ENCODE measurements at regions not wholly inside any gene's neighbourhood (a gene's known extent, or its start where the extent isn't known, plus 50 kb on each side); places are given as distances from the start of the nearest gene placed in this dataset.

DNA sequence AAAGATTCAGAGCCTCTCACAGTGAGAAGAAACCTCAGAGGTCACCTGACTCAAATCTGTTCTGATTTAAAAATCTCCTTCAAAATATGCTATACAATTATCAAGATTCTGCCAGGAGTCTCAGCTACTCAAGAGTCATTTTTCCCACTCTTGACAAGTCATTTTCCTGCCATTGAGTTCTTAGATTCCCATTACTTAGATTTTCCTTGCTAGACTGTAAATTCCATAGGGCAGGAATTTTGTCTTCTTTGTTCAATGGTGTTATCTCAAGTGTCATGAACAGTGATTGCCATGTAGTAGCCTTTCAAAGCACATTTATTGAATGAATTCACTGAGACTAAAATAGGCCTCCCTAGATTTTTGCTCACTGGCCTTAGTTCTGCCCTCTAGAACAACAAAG lies 95.9 kb downstream of the PCTP start:
- DNase-seq (ENCODE audit: insufficient read length, low spot score) (no peak), FAIRE-seq (no peak)
- TF ChIP-seq CTCF (IDR thresholded peaks at IDR 0.05; ENCODE audit: insufficient read depth, missing control alignments), result no peak

- FAIRE-seq, result no peak
- DNase-seq (ENCODE audit: insufficient read length, low spot score), result no peak
- TF ChIP-seq CTCF (IDR thresholded peaks at IDR 0.05; ENCODE audit: insufficient read depth, missing control alignments), result no peak
Observed at GRCh38 chr17:55852734-55853133, 101.9 kb downstream of the PCTP start.

DNA sequence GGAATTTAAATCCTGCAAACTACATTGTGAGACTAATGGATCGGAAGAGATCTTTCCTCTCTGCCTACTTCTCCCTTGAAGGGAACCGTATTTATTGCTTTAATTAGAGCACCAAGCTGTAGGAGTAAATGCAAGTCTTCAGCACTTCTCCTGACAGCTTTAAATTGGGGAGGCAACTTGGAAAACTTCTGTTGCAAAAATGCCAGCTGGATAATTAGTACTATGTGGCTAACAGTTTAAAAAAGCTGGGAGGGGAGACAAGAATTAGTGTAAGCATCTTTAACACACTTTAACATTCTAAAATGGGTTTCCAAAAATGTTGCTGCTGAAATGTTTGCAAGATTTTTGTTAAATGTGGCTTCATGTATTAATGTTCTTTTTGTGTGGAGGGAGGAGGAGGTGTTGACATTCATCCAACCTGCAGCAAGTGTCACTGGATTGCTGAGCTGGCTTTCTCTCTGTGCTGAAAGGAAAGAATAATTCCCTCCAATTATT lies 108.5 kb downstream of the PCTP start:
- no peak for TF ChIP-seq CTCF (IDR thresholded peaks at IDR 0.05; ENCODE audit: insufficient read depth, missing control alignments)
- DNase-seq (ENCODE audit: insufficient read length, low spot score), result no peak

DNA sequence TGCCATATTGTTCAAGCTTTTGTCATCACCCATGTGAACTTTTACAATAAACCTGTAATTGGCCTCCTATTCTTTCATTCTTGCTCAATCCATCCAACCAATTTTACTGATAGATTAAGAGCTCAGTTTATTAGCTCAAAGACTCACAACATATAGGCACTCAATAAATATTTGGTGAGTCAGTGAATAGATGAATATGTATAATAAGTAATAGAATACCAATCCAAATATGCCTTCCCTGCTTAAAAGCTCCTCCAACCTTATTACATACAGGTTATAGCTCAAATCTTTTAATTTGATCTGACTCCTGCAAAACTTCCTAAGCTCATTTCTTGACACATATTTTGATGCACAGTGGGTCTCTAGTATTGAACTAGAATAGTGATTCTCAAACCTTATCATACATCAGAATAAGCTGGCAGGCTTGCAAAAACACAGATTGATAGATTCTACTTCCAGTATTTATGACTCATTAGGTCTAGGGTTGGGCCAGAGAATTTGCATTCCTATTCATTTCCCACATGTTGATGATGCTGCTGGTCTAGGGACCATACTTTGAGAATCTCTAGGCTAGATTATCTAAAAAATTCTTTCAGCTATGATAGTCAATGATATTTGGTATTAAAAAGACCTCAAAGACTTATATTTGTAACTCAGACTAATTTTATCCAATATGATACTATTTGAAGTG lies 114.4 kb downstream of the PCTP start:
- no peak for TF ChIP-seq CTCF (IDR thresholded peaks at IDR 0.05; ENCODE audit: insufficient read depth, missing control alignments)
- DNase-seq (ENCODE audit: insufficient read length, low spot score), result no peak

More for the DNA sequence above, 108.5 kb downstream of the PCTP start:
- FAIRE-seq, result no peak

DNA sequence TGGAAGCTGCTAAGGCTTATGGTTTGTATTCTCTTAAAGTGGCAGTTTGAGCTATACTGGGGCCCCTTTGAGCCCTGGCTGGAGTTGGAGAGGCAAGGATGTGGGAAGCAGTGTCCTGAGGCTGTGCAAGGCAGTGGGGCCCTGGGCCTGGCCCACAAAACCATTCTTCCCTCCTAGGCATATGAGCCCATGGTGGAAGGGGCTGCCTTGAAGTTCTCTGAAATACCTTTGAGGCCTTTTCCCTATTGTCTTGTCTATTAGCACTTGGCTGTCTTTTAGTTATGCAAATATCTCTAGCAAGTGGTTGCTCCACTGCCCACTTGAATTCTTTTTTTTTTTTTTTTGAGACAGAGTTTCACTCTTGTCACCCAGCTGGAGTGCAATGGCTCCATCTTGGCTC lies 119.2 kb downstream of the PCTP start:
- DNase-seq (ENCODE audit: insufficient read length, low spot score) (no peak), FAIRE-seq (no peak)
- TF ChIP-seq CTCF (IDR thresholded peaks at IDR 0.05; ENCODE audit: insufficient read depth, missing control alignments), result no peak

More for the DNA sequence above, 114.4 kb downstream of the PCTP start:
- FAIRE-seq, result no peak

- TF ChIP-seq CTCF (IDR thresholded peaks at IDR 0.05; ENCODE audit: insufficient read depth, missing control alignments), result no peak
- DNase-seq (ENCODE audit: insufficient read length, low spot score), result no peak
- no peak for FAIRE-seq
Observed at GRCh38 chr17:55872374-55872773, 121.5 kb downstream of the PCTP start.

- DNase-seq (ENCODE audit: insufficient read length, low spot score) (no peak), FAIRE-seq (no peak)
- TF ChIP-seq CTCF (IDR thresholded peaks at IDR 0.05; ENCODE audit: insufficient read depth, missing control alignments), result no peak
Observed at GRCh38 chr17:55873017-55873758, 122.3 kb downstream of the PCTP start.

Measured in D721Med (cell line).